WI38 (cell line): ENCODE measurements at regions not wholly inside any gene's neighbourhood (a gene's known extent, or its start where the extent isn't known, plus 50 kb on each side); places are given as distances from the start of the nearest gene placed in this dataset.

Experiments
- H3K4me3 ChIP-seq: 2 replicates; pipeline ENCODE4 v1.5.1; 2011; ENCODE audit warnings: low read depth, mild to moderate bottlenecking, control low read depth, low read length
- TF ChIP-seq, protein P1 (sequence below): IDR thresholded peaks from 2 replicates; pipeline ENCODE4 v1.5.1; 2012; ENCODE audit warnings: low read depth, mild to moderate bottlenecking, control low read depth, low read length

DNA sequence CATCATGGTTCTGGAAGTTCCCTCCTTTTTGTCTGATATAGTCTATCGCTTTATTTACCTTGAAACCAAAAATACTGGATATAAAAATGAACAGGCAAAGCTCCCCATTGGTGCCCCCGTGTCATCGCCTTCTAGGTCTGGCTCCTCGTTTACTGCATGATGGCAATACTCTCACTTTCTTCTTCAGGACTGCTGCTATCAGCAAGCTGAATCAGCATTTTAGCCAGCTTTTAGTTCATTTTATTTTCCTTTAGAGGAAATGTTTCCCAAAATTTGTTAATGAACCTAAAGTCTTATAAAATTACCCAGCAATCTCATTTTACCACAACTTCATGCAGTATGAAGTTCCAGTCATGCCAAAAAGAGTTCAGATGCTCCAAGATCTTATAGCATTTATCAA lies 80.5 kb downstream of the ZIC3 start:
- TF ChIP-seq, protein P1, sequence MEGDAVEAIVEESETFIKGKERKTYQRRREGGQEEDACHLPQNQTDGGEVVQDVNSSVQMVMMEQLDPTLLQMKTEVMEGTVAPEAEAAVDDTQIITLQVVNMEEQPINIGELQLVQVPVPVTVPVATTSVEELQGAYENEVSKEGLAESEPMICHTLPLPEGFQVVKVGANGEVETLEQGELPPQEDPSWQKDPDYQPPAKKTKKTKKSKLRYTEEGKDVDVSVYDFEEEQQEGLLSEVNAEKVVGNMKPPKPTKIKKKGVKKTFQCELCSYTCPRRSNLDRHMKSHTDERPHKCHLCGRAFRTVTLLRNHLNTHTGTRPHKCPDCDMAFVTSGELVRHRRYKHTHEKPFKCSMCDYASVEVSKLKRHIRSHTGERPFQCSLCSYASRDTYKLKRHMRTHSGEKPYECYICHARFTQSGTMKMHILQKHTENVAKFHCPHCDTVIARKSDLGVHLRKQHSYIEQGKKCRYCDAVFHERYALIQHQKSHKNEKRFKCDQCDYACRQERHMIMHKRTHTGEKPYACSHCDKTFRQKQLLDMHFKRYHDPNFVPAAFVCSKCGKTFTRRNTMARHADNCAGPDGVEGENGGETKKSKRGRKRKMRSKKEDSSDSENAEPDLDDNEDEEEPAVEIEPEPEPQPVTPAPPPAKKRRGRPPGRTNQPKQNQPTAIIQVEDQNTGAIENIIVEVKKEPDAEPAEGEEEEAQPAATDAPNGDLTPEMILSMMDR = no peak
- H3K4me3 ChIP-seq = no peak overlapping the region

DNA sequence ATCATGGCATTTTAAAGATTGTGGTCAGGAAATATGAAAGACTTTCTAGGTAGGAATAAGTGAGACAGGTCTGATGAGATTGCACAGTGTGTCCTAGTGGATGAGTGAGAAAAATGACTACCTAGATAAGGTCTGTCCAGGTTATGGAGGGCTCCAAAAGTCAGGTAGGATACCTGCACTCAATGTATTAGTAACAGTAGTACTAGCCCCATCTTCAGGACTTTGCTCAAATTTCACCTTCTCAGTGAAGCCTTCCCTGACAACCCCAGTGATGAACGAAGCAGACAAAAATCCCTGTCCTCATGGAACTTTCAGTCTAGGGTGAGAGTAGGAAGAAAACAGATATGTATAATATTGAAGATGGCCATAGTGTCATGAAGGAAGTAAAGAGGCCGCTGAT lies 85.7 kb downstream of the ZIC3 start:
- TF ChIP-seq, protein P1 = no peak
- no peak overlapping the region for H3K4me3 ChIP-seq

DNA sequence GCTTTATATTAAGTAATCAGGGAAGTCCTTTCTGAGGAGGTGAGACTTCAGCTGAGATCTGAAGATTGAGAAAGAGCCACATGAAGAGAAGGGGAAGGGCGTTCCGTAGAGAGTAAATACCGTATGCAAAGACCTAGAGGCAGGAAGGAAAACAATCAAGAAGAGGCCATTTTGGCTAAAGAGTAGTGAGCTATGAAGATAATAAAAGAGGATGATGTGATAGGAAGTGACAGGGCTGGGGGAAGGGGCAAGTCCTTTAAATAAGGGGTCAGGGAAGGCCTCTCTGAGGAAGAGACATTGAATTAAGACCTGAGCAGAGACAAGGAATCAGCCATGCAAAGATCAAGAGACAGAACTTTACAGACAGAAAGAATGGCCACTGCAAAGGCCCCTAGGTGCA lies 86.2 kb downstream of the ZIC3 start:
- TF ChIP-seq, protein P1 = no peak
- H3K4me3 ChIP-seq = no peak overlapping the region

DNA sequence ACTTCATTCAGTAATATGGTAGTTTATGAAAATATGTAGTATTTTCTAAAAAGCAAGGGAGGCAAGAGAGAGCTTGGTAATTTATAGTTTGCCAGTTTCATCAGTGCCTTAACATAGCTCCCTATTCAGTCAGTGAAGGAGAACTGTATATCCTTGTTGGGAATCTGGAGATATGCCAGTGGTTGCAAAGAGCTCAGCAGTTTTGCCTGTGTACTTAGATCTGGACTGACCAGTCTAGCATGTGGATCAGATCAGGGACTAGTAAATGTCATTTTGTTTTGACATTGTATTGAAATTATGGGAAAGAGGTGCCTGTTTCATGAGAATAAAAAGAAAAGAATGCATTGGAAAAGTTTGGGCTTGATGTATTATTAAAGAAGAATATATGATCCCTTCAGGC lies 88.6 kb downstream of the ZIC3 start:
- H3K4me3 ChIP-seq = no peak overlapping the region
- TF ChIP-seq, protein P1 = no peak

DNA sequence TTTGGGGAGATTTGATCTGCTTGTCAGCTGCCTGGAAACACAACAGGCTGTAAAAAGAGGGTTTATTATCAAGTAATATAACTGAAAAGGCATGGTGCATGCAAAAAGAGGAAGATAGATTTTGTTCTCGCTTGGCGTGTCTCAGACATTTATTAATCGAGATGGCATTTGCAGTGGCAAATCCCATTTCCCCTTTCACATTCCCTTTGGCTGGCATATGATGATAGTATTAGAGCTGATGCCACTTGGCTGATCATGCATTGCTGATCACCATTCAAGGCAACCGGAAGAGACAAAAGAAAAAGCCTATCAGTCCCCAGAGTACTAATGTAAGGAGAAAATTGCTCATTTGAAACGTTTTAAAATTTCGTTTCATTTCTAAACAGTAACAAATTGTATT lies 101.8 kb downstream of the ZIC3 start:
- no peak overlapping the region for H3K4me3 ChIP-seq
- TF ChIP-seq, protein P1 = no peak

DNA sequence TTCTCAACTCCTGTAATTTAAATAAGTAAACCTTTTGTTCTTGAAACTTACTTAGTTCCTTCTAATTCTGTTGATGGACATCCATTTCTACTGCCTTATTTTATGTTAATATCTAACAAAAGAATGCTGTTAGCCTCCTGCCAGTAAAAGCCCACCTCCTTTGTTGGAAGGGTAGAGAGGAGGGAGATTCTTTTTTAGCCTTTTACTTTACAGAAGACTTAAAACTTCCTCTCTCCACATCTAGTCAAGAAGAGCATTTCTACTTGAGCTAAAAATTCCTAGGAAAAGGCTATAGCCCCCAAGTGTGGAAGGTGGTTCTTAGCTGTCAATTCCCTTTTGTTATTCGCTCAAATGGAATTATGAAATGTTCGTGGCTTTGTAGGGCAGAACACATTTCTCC lies 118.7 kb downstream of the ZIC3 start:
- no peak overlapping the region for H3K4me3 ChIP-seq
- TF ChIP-seq, protein P1 = no peak

DNA sequence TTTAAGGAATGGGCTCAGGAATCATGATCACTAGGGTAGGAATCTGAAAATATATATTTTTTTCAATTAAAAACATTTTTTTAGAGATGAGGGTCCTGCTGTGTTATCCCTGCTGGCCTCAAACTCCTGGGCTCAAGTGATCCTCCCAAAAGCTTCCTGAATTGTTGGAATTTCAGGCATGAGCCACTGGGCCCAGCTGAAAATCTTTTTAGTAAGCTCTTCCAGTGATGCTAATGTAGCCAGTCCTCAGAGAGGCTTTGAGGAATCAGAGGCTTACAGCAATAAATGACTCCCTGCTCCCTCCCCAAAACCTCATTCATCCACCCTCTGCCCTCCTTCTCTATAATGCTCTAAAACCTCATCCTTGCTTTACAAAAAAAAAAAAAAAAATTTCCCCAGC lies 129.5 kb downstream of the ZIC3 start:
- no peak overlapping the region for H3K4me3 ChIP-seq
- TF ChIP-seq, protein P1 = no peak
